SK-N-SH (cell line): ENCODE measurements at regions not wholly inside any gene's neighbourhood (a gene's known extent, or its start where the extent isn't known, plus 50 kb on each side); places are given as distances from the start of the nearest gene placed in this dataset.

Source experiments
- MXI1 ChIP-seq: IDR thresholded peaks from 2 replicates; pipeline ENCODE4 v1.6.1; 2012; ENCODE audit warnings: mild to moderate bottlenecking, low read depth, low read length, improper control_type of control experiment
- RCOR1 ChIP-seq: fragments of 150-350 bp; IDR thresholded peaks from 2 replicates; pipeline ENCODE4 v1.6.1; 2017; ENCODE audit warnings: antibody characterized with exemption, low read length
- SIN3A ChIP-seq: IDR thresholded peaks from 2 replicates; pipeline ENCODE4 v1.6.1; 2012; ENCODE audit warnings: low read depth, mild to moderate bottlenecking, low read length, moderate library complexity, borderline replicate concordance
- TF ChIP-seq, protein P1 (sequence below): fragments of 200-600 bp; sonication (generic); IDR thresholded peaks from 2 replicates; pipeline ENCODE4 v1.6.1; 2017; ENCODE audit warnings: antibody characterized with exemption, mild to moderate bottlenecking, moderate library complexity
- TF ChIP-seq, protein P2 (sequence below): IDR thresholded peaks from 2 replicates; pipeline ENCODE4 v1.6.1; 2012; ENCODE audit warnings: mild to moderate bottlenecking, low read depth, low read length, moderate library complexity
- TF ChIP-seq, protein P3 (sequence below): fragments of 150-350 bp; IDR thresholded peaks from 2 replicates; pipeline ENCODE4 v1.6.1; 2017; ENCODE audit warnings: antibody characterized with exemption, low read length, low read depth, borderline replicate concordance

DNA sequence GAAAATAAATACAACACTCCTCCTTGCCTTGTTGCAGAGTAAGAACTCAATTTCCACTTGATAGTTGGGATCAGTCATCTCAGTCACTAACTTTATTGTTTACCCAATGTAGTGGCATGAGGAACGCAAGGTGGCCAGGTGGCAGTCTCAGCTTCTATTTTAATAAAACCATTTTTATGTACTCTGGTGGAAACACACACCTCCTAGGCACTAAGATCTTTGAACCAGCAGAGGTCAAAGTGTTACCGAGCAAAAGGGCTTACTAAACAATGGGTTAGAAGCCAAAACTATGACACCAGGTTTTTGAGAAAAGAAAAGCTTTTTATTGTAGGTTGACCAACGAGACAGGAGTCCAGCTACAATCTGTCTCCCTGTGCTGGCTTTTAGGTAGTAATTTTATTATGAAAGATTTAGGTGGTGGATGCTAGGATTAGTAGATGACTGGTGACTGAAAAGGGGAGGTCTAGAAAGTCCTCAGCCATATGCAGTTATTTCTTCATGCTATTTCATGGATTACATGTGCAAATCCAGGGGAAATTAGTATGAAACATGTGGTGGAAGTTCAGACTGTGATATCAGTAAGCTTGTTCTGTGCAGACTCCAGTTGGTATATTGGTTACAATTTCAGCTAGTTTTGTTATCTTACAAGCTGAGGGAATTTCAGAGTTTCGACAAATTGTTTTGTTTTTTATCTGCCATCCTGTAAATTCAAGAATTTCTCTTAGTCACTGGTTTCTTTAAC lies 122.3 kb downstream of the PCTP start:
- TF ChIP-seq, protein P1, sequence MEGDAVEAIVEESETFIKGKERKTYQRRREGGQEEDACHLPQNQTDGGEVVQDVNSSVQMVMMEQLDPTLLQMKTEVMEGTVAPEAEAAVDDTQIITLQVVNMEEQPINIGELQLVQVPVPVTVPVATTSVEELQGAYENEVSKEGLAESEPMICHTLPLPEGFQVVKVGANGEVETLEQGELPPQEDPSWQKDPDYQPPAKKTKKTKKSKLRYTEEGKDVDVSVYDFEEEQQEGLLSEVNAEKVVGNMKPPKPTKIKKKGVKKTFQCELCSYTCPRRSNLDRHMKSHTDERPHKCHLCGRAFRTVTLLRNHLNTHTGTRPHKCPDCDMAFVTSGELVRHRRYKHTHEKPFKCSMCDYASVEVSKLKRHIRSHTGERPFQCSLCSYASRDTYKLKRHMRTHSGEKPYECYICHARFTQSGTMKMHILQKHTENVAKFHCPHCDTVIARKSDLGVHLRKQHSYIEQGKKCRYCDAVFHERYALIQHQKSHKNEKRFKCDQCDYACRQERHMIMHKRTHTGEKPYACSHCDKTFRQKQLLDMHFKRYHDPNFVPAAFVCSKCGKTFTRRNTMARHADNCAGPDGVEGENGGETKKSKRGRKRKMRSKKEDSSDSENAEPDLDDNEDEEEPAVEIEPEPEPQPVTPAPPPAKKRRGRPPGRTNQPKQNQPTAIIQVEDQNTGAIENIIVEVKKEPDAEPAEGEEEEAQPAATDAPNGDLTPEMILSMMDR, result no peak
- TF ChIP-seq RCOR1 (no peak), MXI1 (no peak), SIN3A (no peak)
- TF ChIP-seq, protein P2, sequence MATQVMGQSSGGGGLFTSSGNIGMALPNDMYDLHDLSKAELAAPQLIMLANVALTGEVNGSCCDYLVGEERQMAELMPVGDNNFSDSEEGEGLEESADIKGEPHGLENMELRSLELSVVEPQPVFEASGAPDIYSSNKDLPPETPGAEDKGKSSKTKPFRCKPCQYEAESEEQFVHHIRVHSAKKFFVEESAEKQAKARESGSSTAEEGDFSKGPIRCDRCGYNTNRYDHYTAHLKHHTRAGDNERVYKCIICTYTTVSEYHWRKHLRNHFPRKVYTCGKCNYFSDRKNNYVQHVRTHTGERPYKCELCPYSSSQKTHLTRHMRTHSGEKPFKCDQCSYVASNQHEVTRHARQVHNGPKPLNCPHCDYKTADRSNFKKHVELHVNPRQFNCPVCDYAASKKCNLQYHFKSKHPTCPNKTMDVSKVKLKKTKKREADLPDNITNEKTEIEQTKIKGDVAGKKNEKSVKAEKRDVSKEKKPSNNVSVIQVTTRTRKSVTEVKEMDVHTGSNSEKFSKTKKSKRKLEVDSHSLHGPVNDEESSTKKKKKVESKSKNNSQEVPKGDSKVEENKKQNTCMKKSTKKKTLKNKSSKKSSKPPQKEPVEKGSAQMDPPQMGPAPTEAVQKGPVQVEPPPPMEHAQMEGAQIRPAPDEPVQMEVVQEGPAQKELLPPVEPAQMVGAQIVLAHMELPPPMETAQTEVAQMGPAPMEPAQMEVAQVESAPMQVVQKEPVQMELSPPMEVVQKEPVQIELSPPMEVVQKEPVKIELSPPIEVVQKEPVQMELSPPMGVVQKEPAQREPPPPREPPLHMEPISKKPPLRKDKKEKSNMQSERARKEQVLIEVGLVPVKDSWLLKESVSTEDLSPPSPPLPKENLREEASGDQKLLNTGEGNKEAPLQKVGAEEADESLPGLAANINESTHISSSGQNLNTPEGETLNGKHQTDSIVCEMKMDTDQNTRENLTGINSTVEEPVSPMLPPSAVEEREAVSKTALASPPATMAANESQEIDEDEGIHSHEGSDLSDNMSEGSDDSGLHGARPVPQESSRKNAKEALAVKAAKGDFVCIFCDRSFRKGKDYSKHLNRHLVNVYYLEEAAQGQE, result no peak
- TF ChIP-seq, protein P3, sequence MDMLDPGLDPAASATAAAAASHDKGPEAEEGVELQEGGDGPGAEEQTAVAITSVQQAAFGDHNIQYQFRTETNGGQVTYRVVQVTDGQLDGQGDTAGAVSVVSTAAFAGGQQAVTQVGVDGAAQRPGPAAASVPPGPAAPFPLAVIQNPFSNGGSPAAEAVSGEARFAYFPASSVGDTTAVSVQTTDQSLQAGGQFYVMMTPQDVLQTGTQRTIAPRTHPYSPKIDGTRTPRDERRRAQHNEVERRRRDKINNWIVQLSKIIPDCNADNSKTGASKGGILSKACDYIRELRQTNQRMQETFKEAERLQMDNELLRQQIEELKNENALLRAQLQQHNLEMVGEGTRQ, result no peak
